Aorta (tissue), 5 donors: ENCODE measurements at regions not wholly inside any gene's neighbourhood (a gene's known extent, or its start where the extent isn't known, plus 50 kb on each side); places are given as distances from the start of the nearest gene placed in this dataset.

Experiments
- ATAC-seq: fragments of 200-7000 bp; cut with Tn5 transposase; one replicate; pipeline ENCODE4 v1.9.1; 2022; ENCODE audit warnings: moderate library complexity; ENCODE audit not compliant: low FRiP score
- DNase-seq, 2 donors: peaks; one replicate each; pipeline ENCODE4 v3.0.0-alpha.2; 2020
- H3K27ac ChIP-seq, 2 donors: one replicate each; pipeline ENCODE4 v1.5.1; 2013; ENCODE audit warnings: low read length in 2 of 2, mild to moderate bottlenecking in 2 of 2, moderate library complexity in 2 of 2, control low read depth in 1 of 2, inconsistent platforms in 1 of 2, low read depth in 1 of 2
- H3K27me3 ChIP-seq, 2 donors: one replicate each; pipeline ENCODE4 v1.6.1; 2013; ENCODE audit warnings: control low read depth in 1 of 2, low read length in 1 of 2, mild to moderate bottlenecking in 1 of 2, moderate library complexity in 1 of 2; ENCODE audit not compliant: insufficient read depth in 2 of 2, control insufficient read depth in 1 of 2
- H3K36me3 ChIP-seq, 2 donors: one replicate each; pipeline ENCODE4 v1.6.1; 2013; ENCODE audit warnings: control low read depth in 1 of 2, low read length in 1 of 2, mild to moderate bottlenecking in 1 of 2; ENCODE audit not compliant: insufficient read depth in 2 of 2, control insufficient read depth in 1 of 2
- H3K4me1 ChIP-seq, 2 donors: one replicate each; pipeline ENCODE4 v1.6.1; 2013; ENCODE audit warnings: low read length in 2 of 2, control low read depth in 1 of 2, mild to moderate bottlenecking in 1 of 2, moderate library complexity in 1 of 2; ENCODE audit not compliant: insufficient read depth in 2 of 2, control insufficient read depth in 1 of 2
- H3K4me3 ChIP-seq, 2 donors: one replicate each; pipeline ENCODE4 v1.5.1; 2013; ENCODE audit warnings: low read length in 2 of 2, control low read depth in 1 of 2, mild to moderate bottlenecking in 1 of 2
- H3K9me3 ChIP-seq: one replicate; pipeline ENCODE4 v1.6.1; 2013; ENCODE audit warnings: mild to moderate bottlenecking, low read length; ENCODE audit not compliant: control insufficient read depth
- WGBS, 2 donors: extraction: QIAGEN DNeasy Blood & Tissue Kit; methylation state at CpG; one replicate each; pipeline ENCODE4 v1.1.7; 2013; 5-methylcytosine and 5-hydroxymethylcytosine counted together
- intact Hi-C, 2 donors: fragments of 100-400 bp; cut with DNase I; formaldehyde crosslinking; loops; one replicate each; pipeline versions ENCODE4 v1.14.2 to v1.15.0; 2022
- donor health status: healthy with polysubstance abuse.
- donor health status: Bipolar disorder and iron deficiency.
- donor health status: DM: no; HTN: no; CAD: no.
- donor health status: DM: no; HTN: no; CAD: no.
- donor health status: DM: yes; HTN: yes; CAD: no.

- intact Hi-C loops, result no loop called here
- Histone ChIP-seq H3K9me3 (no peaks in the 10 kb centered on the region), H3K27me3 (no peaks in the 10 kb centered on the region), H3K4me1 (no peaks in the 10 kb centered on the region), H3K4me3 (no peak overlapping the region), H3K36me3 (no peaks in the 10 kb centered on the region), H3K27ac (no peak overlapping the region)
- no peak for DNase-seq
- WGBS, 2 donors, result 85% methylated on average over 1 of the region's 1 CpG; no CpG with 5 or more reads in 1 of the 2 donors
- no peak for ATAC-seq
Observed at GRCh38 chr3:94875149-94875548, 812.3 kb downstream of the NSUN3 start.

GRCh38 chr3:94887065-94887464 is 824.2 kb downstream of the NSUN3 start:
- Histone ChIP-seq H3K4me1 (no peaks in the 10 kb centered on the region), H3K4me3 (no peak overlapping the region), H3K36me3 (no peaks in the 10 kb centered on the region), H3K27ac (no peak overlapping the region), H3K27me3 (no peaks in the 10 kb centered on the region), H3K9me3 (no peaks in the 10 kb centered on the region)
- intact Hi-C loops, result no loop called here
- no peak for ATAC-seq
- DNase-seq, result no peak
- WGBS, 2 donors, result 55 to 56% methylated on average over 3 of the region's 3 CpGs

- intact Hi-C loops, result no loop called here
- H3K4me1 ChIP-seq, result no peaks in the 10 kb centered on the region
- H3K27ac ChIP-seq, result no peak overlapping the region
- H3K9me3 ChIP-seq, result no peaks in the 10 kb centered on the region
- ATAC-seq, result no peak
- no peak overlapping the region for H3K4me3 ChIP-seq
- no peak for DNase-seq
- H3K27me3 ChIP-seq, result no peaks in the 10 kb centered on the region
- no peaks in the 10 kb centered on the region for H3K36me3 ChIP-seq
Observed at GRCh38 chr3:94896994-94897393, 834.1 kb downstream of the NSUN3 start.

GRCh38 chr3:94904156-94904674 is 841.4 kb downstream of the NSUN3 start:
- Histone ChIP-seq H3K4me3 (no peak overlapping the region), H3K36me3 (no peaks in the 10 kb centered on the region), H3K27ac (no peak overlapping the region), H3K27me3 (no peaks in the 10 kb centered on the region), H3K9me3 (no peaks in the 10 kb centered on the region), H3K4me1 (no peaks in the 10 kb centered on the region)
- ATAC-seq (no peak), DNase-seq (no peak)
- 58 to 65% methylated on average over 2 of the region's 2 CpGs for WGBS, 2 donors
- intact Hi-C loops, result no loop called here

DNA sequence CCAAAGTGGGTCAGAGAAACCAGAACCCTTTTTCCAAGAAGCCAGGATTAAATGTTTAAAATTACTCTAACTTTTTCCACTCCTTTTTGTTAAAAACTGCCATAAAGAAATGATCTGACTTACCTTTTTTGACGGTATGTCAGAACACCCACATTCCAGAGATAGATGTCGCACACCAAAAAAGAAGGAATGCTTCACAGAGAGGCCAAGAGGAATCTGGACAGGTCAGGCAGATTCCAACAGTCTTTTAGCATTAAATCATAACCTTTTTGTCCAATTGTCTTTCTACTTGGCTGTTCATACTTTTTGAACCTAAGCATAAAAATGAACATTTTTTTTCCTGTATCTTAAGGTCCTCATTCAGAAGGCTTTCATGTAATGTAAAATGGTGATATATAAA is 846.9 kb downstream of the NSUN3 start:
- Histone ChIP-seq H3K36me3 (no peaks in the 10 kb centered on the region), H3K9me3 (no peaks in the 10 kb centered on the region), H3K4me1 (no peaks in the 10 kb centered on the region), H3K27me3 (no peaks in the 10 kb centered on the region), H3K4me3 (no peak overlapping the region), H3K27ac (no peak overlapping the region)
- DNase-seq, result no peak
- intact Hi-C loops, result no loop called here
- WGBS, 2 donors, result 65 to 74% methylated on average over 2 of the region's 2 CpGs
- ATAC-seq, result no peak

- no peak overlapping the region for H3K27ac ChIP-seq
- ATAC-seq (no peak), DNase-seq (no peak)
- H3K27me3 ChIP-seq, result no peaks in the 10 kb centered on the region
- no peaks in the 10 kb centered on the region for H3K36me3 ChIP-seq
- H3K9me3 ChIP-seq, result no peaks in the 10 kb centered on the region
- 49 to 52% methylated on average over 3 of the region's 3 CpGs for WGBS, 2 donors
- intact Hi-C loops, result no loop called here
- no peak overlapping the region for H3K4me3 ChIP-seq
- H3K4me1 ChIP-seq, result no peaks in the 10 kb centered on the region
Observed at GRCh38 chr3:94912656-94913055, 849.8 kb downstream of the NSUN3 start.

GRCh38 chr3:94927175-94927574 is 864.3 kb downstream of the NSUN3 start:
- Histone ChIP-seq H3K27me3 (no peaks in the 10 kb centered on the region), H3K4me3 (no peak overlapping the region), H3K27ac (no peak overlapping the region), H3K36me3 (no peaks in the 10 kb centered on the region), H3K9me3 (no peaks in the 10 kb centered on the region), H3K4me1 (no peaks in the 10 kb centered on the region)
- intact Hi-C loops, result no loop called here
- DNase-seq (no peak), ATAC-seq (no peak)
- WGBS, 2 donors, result 90 to 92% methylated on average over 8 of the region's 8 CpGs

DNA sequence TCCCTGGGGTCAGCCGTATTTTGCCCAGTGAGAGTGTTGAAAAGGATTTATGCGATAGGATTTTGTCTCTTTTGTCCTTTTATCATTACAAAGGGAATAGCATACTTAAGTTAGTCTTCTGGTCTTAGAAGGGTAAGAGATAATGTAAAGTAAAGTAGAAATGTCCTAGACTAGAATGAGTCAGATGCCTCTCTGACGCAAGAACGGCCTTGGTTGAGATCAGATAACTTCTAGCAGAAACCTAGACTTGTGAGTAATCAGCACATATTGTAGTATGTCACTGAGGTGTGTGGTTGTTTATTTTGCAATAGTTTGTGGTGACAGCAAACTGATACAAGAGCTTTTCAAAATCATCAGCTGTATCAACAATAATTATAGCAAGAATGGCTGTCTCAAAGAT is 866.1 kb downstream of the NSUN3 start:
- no peak for DNase-seq
- no peaks in the 10 kb centered on the region for H3K4me1 ChIP-seq
- no peak overlapping the region for H3K27ac ChIP-seq
- no peaks in the 10 kb centered on the region for H3K27me3 ChIP-seq
- WGBS, 2 donors, result 80 to 82% methylated on average over 4 of the region's 4 CpGs
- no peak overlapping the region for H3K4me3 ChIP-seq
- intact Hi-C loops, result no loop called here
- no peaks in the 10 kb centered on the region for H3K36me3 ChIP-seq
- no peak for ATAC-seq
- no peaks in the 10 kb centered on the region for H3K9me3 ChIP-seq

GRCh38 chr3:94935738-94936580 is 873.1 kb downstream of the NSUN3 start:
- intact Hi-C loops, result no loop called here
- Histone ChIP-seq H3K27ac (no peak overlapping the region), H3K4me3 (no peak overlapping the region), H3K4me1 (no peaks in the 10 kb centered on the region), H3K27me3 (no peaks in the 10 kb centered on the region), H3K9me3 (no peaks in the 10 kb centered on the region), H3K36me3 (no peaks in the 10 kb centered on the region)
- no peak for DNase-seq
- no peak for ATAC-seq
- 78 to 84% methylated on average over 5 of the region's 5 CpGs for WGBS, 2 donors
